Ovary (tissue), 7 donors: ENCODE measurements at regions not wholly inside any gene's neighbourhood (a gene's known extent, or its start where the extent isn't known, plus 50 kb on each side); places are given as distances from the start of the nearest gene placed in this dataset.

Experiments
- DNase-seq, 5 donors: peaks; one replicate each; pipeline ENCODE4 v3.0.0-alpha.2; 2019 to 2020
- H3K27ac ChIP-seq, 2 donors: fragments of 200-600 bp; one replicate each; pipeline versions ENCODE4 v1.5.1 to v1.8.0; 2019 to 2022
- H3K27me3 ChIP-seq: fragments of 200-600 bp; one replicate; pipeline ENCODE4 v1.8.0; 2022
- H3K36me3 ChIP-seq: fragments of 200-600 bp; sonication (generic); one replicate; pipeline ENCODE4 v1.5.1; 2019
- H3K4me1 ChIP-seq: one replicate; pipeline ENCODE4 v1.8.1; 2013; ENCODE audit warnings: mild to moderate bottlenecking, moderate library complexity; ENCODE audit not compliant: insufficient read depth
- H3K4me3 ChIP-seq: fragments of 200-600 bp; sonication (generic); one replicate; pipeline ENCODE4 v1.5.1; 2017
- H3K9me3 ChIP-seq, 2 donors: fragments of 200-600 bp in 1 of 2; sonication (generic) in 1 of 2; one replicate each; pipeline versions ENCODE4 v1.5.1 to v1.8.1; 2013 to 2019; ENCODE audit warnings: mild to moderate bottlenecking in 1 of 2, moderate library complexity in 1 of 2
- EP300 ChIP-seq: sonication (generic); formaldehyde crosslinking; IDR thresholded peaks from one replicate; pipeline ENCODE4 v1.6.1; 2017; ENCODE audit warnings: antibody characterized with exemption
- POLR2A ChIP-seq: fragments of 450-650 bp; IDR thresholded peaks from one replicate; pipeline ENCODE4 v1.6.1; 2017; ENCODE audit warnings: antibody characterized with exemption, mild to moderate bottlenecking, moderate library complexity
- WGBS, 3 donors: extraction: QIAGEN DNeasy Blood & Tissue Kit in 1 of 3; methylation state at CpG; one replicate each; pipeline versions ENCODE4 v1.1.5 to v1.1.7; 2013 to 2017; 5-methylcytosine and 5-hydroxymethylcytosine counted together
- intact Hi-C, 4 donors: fragments of 100-400 bp; cut with DNase I; formaldehyde crosslinking; loops; one replicate each; pipeline versions ENCODE4 v1.11.0 to v1.15.1; 2022 to 2023
- TF ChIP-seq, protein P1 (sequence below), 3 donors: fragments of 450-650 bp in 2 of 3; fragments of 200-600 bp in 1 of 3; IDR thresholded peaks; one replicate each; pipeline versions ENCODE4 v1.5.1 to v1.8.0; 2016 to 2022; ENCODE audit warnings: antibody characterized with exemption in 3 of 3, mild to moderate bottlenecking in 1 of 3
- donor health status: DM: no; HTN: no; CAD: no; lungs with moderate emphysema.
- donor health status: DM: no; HTN: no; CAD: no.
- donor health status: Bipolar disorder and iron deficiency.
- donor health status: DM: no; HTN: no; CAD: no.
- donor health status: DM: yes; HTN: yes; CAD: no.

DNA sequence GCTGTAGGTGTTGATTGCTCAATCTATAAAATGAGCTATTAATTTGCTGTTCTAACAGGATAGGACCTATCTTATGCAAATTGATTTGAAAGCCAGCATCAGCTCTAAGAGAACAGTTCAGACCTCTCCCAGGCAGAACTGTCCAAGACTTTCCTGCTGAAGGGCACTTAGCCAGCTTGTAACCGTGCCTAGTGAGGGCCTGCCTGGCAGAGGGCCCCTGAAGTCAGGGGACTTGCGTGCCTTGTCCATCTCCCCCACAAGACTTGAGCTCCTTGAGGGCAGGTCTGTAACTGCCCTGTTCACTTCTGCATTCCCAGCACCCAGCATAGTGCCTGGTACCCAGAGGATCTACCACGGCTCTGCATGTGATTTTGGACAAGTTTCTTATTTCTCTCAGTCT lies 293.4 kb downstream of the CDK5RAP2 start:
- Histone ChIP-seq H3K4me3 (no peak overlapping the region), H3K27me3 (no peaks in the 10 kb centered on the region), H3K27ac (no peak overlapping the region), H3K9me3 (no peaks in the 10 kb centered on the region), H3K4me1 (no peaks in the 10 kb centered on the region), H3K36me3 (no peaks in the 10 kb centered on the region)
- intact Hi-C loops = no loop called here
- TF ChIP-seq POLR2A = no peak
- TF ChIP-seq, protein P1, sequence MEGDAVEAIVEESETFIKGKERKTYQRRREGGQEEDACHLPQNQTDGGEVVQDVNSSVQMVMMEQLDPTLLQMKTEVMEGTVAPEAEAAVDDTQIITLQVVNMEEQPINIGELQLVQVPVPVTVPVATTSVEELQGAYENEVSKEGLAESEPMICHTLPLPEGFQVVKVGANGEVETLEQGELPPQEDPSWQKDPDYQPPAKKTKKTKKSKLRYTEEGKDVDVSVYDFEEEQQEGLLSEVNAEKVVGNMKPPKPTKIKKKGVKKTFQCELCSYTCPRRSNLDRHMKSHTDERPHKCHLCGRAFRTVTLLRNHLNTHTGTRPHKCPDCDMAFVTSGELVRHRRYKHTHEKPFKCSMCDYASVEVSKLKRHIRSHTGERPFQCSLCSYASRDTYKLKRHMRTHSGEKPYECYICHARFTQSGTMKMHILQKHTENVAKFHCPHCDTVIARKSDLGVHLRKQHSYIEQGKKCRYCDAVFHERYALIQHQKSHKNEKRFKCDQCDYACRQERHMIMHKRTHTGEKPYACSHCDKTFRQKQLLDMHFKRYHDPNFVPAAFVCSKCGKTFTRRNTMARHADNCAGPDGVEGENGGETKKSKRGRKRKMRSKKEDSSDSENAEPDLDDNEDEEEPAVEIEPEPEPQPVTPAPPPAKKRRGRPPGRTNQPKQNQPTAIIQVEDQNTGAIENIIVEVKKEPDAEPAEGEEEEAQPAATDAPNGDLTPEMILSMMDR (IDR thresholded peaks at IDR 0.05) = no peak
- no peak for TF ChIP-seq EP300
- WGBS, 3 donors = 65 to 74% (median 68%) methylated on average over 3 of the region's 3 CpGs
- DNase-seq = no peak

DNA sequence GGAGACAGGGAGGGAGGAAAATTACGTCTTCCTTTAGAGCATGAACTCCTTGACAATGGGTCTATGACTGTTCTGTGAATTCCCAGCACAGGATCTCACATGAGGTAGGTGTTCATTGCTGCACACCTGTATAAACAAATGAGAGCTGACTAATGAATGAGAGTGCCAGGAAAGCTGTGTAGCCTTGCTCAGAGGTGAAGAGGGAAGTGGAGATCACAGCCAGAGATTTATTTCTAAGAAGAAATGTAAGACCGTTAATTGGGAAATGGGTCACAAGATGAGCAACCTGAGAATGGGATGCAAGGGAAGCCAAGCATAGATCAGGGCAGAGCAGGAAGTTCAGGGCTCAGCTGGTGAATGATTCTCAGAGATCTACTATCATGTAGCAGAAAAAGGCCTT lies 295.1 kb downstream of the CDK5RAP2 start:
- Histone ChIP-seq H3K27ac (no peak overlapping the region), H3K4me3 (no peak overlapping the region), H3K36me3 (no peaks in the 10 kb centered on the region), H3K27me3 (no peaks in the 10 kb centered on the region), H3K4me1 (no peaks in the 10 kb centered on the region), H3K9me3 (no peaks in the 10 kb centered on the region)
- TF ChIP-seq POLR2A (no peak), EP300 (no peak)
- TF ChIP-seq, protein P1 (IDR thresholded peaks at IDR 0.05) = no peak
- DNase-seq = no peak
- 69 to 78% (median 77%) methylated on average over 2 of the region's 2 CpGs for WGBS, 3 donors
- intact Hi-C loops = no loop called here

DNA sequence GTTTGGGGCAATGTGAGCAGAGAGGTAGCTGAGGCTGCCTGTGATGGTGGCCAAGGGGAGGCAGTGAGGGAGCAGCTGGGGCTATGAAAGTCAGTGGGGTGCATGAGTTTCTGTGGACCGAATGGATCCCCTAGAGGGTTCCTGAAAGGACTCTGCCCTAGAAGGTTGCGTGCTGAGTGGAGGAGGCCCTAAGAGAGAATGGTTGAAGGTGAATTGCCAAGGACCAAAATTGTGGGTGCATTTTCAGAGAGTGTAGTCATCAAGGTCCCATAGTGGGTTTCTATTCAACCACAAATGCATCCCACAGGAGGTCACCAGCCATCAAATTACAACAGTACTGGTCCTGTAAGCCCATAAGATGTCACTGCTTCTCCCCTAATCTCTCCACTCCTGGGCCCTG lies 298.3 kb downstream of the CDK5RAP2 start:
- TF ChIP-seq EP300 = no peak
- TF ChIP-seq, protein P1 (IDR thresholded peaks at IDR 0.05) = no peak
- TF ChIP-seq POLR2A = no peak
- Histone ChIP-seq H3K27me3 (no peaks in the 10 kb centered on the region), H3K4me3 (no peak overlapping the region), H3K27ac (no peak overlapping the region), H3K4me1 (no peaks in the 10 kb centered on the region), H3K36me3 (no peaks in the 10 kb centered on the region), H3K9me3 (no peaks in the 10 kb centered on the region)
- WGBS, 3 donors = 85 to 90% (median 86%) methylated on average over 2 of the region's 2 CpGs
- intact Hi-C loops = no loop called here
- no peak for DNase-seq

DNA sequence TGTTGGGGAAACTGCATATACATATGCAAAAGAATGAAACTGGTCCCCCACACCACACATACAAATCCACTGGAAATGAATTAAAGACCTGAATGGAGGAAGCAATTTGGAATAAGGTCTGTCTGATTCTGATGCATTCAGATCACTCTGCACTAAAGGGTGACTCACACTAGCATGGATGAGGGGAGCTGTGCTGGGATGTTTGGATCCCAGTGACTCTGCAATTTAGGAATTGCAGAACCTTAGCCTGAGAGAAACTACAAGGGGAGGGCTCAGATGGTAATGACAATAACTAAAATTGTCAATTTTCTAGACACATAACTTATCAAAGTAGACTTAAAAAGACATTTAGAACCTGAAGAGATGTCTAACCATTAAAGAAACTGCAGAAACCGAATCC lies 312.0 kb downstream of the CDK5RAP2 start:
- H3K27me3 ChIP-seq = no peaks in the 10 kb centered on the region
- TF ChIP-seq POLR2A = no peak
- H3K4me3 ChIP-seq = no peak overlapping the region
- no peak for DNase-seq
- WGBS, 3 donors = 82 to 89% (median 87%) methylated on average over 1 of the region's 1 CpG
- no peak overlapping the region for H3K27ac ChIP-seq
- no peaks in the 10 kb centered on the region for H3K36me3 ChIP-seq
- H3K4me1 ChIP-seq = no peaks in the 10 kb centered on the region
- intact Hi-C loops = no loop called here
- H3K9me3 ChIP-seq = no peaks in the 10 kb centered on the region

DNA sequence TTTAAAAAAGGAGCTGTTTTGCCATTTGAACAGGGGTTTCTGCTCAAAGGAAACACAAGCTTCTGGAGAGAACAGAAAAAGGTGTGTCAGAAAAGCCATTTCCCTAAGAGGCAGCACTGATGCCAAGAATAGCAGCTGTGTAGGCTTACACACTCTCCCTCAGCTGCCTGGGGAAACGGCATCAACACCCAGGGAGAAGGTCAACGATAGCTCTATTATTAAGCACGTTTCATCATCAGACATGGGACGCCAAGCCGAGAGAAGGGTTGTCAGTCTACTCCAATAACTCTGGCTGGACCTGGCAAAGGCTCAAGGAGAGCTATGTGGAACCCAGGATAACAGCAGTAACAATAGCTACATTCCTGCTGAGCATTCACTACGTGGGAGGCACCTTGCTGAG lies 314.2 kb downstream of the CDK5RAP2 start:
- Histone ChIP-seq H3K27me3 (no peaks in the 10 kb centered on the region), H3K9me3 (no peaks in the 10 kb centered on the region), H3K36me3 (no peaks in the 10 kb centered on the region), H3K27ac (no peak overlapping the region), H3K4me3 (no peak overlapping the region), H3K4me1 (no peaks in the 10 kb centered on the region)
- intact Hi-C loops = no loop called here
- TF ChIP-seq EP300 (no peak), POLR2A (no peak)
- TF ChIP-seq, protein P1 (IDR thresholded peaks at IDR 0.05) = no peak
- no peak for DNase-seq
- WGBS, 3 donors = 18 to 41% (median 19%) methylated on average over 6 of the region's 6 CpGs
